B cell (primary cell): ENCODE measurements at regions not wholly inside any gene's neighbourhood (a gene's known extent, or its start where the extent isn't known, plus 50 kb on each side); places are given as distances from the start of the nearest gene placed in this dataset.

Source experiments
- CTCF ChIP-seq: fragments of 200-600 bp; IDR thresholded peaks from one replicate; pipeline ENCODE4 v1.8.0; 2022; ENCODE audit warnings: antibody characterized with exemption, mild to moderate bottlenecking
- EZH2 ChIP-seq: IDR thresholded peaks from 2 replicates; pipeline ENCODE4 v1.6.1; 2012; ENCODE audit warnings: borderline replicate concordance, low read depth, mild to moderate bottlenecking, moderate library complexity, low read length; ENCODE audit not compliant: insufficient read depth, poor library complexity, severe bottlenecking

- TF ChIP-seq EZH2 (no peak), CTCF (no peak)
Observed at GRCh38 chr11:42542336-42542735, 769.5 kb upstream of the API5 start.
